WTC11 (cell line): ENCODE measurements at regions not wholly inside any gene's neighbourhood (a gene's known extent, or its start where the extent isn't known, plus 50 kb on each side); places are given as distances from the start of the nearest gene placed in this dataset.

ENCODE experiments used
- ATAC-seq: fragments of 200-7000 bp; cut with Tn5 transposase; 2 replicates; pipeline ENCODE4 v1.10.0; 2021; ENCODE audit warnings: mild to moderate bottlenecking, moderate library complexity
- CTCF ChIA-PET: fragments of 300-600 bp; sonication (Branson Sonifier 250); formaldehyde crosslinking; loops from one replicate; lab custom pipeline; 2021; ENCODE audit warnings: antibody characterized with exemption; lab: Charles Lee
- POLR2A ChIA-PET: fragments of 350-600 bp; sonication (Branson Sonifier 250); formaldehyde crosslinking; loops from one replicate; lab custom pipeline; 2021; ENCODE audit warnings: antibody characterized with exemption; lab: Charles Lee
- DNase-seq: peaks from one replicate; pipeline ENCODE4 v3.0.0; 2021; ENCODE audit warnings: low spot score
- H3K27ac Mint-ChIP-seq: 2 replicates; pipeline ENCODE4 v1.8.0; 2021; ENCODE audit warnings: mixed read lengths
- H3K27me3 Mint-ChIP-seq: 2 replicates; pipeline ENCODE4 v1.8.0; 2021; ENCODE audit warnings: low read depth, mild to moderate bottlenecking, moderate library complexity, mixed read lengths
- H3K36me3 Mint-ChIP-seq: 2 replicates; pipeline ENCODE4 v1.8.0; 2021; ENCODE audit warnings: mixed read lengths
- H3K4me1 Mint-ChIP-seq: 2 replicates; pipeline ENCODE4 v1.8.0; 2022; ENCODE audit warnings: mixed read lengths
- H3K4me3 Mint-ChIP-seq: 2 replicates; pipeline ENCODE4 v1.8.0; 2021; ENCODE audit warnings: mild to moderate bottlenecking, moderate library complexity, mixed read lengths
- H3K9me3 Mint-ChIP-seq: 2 replicates; pipeline ENCODE4 v1.8.0; 2021; ENCODE audit warnings: mixed read lengths
- ATF1 ChIP-seq: sonication (generic); formaldehyde crosslinking; IDR thresholded peaks from 2 replicates; pipeline ENCODE4 v1.8.1; 2023; ENCODE audit warnings: mild to moderate bottlenecking, moderate library complexity, missing genetic modification reagents
- CREB1 ChIP-seq: sonication (generic); formaldehyde crosslinking; IDR thresholded peaks from 2 replicates; pipeline ENCODE4 v1.8.0; 2023; ENCODE audit warnings: mild to moderate bottlenecking, missing genetic modification reagents
- EMX1 ChIP-seq: fragments of 250-450 bp; sonication (Bioruptor Pico); IDR thresholded peaks from 2 replicates; pipeline ENCODE4 v1.8.0; 2021; ENCODE audit warnings: mild to moderate bottlenecking
- ETV6 ChIP-seq: sonication (generic); formaldehyde crosslinking; IDR thresholded peaks from 2 replicates; pipeline ENCODE4 v1.8.1; 2022; ENCODE audit warnings: mild to moderate bottlenecking, missing genetic modification reagents
- FOXP1 ChIP-seq: sonication (generic); formaldehyde crosslinking; IDR thresholded peaks from 2 replicates; pipeline ENCODE4 v1.8.0; 2022; ENCODE audit warnings: missing genetic modification reagents, mild to moderate bottlenecking, moderate library complexity, borderline replicate concordance
- GABPB1 ChIP-seq: sonication (generic); formaldehyde crosslinking; IDR thresholded peaks from 2 replicates; pipeline ENCODE4 v1.8.1; 2023; ENCODE audit warnings: mild to moderate bottlenecking, missing genetic modification reagents
- HMGA2 ChIP-seq: fragments of 250-450 bp; sonication (Bioruptor Pico); IDR thresholded peaks from 2 replicates; pipeline ENCODE4 v1.4.0; 2021; ENCODE audit warnings: mild to moderate bottlenecking, moderate library complexity
- JUN ChIP-seq: sonication (generic); formaldehyde crosslinking; IDR thresholded peaks from 2 replicates; pipeline ENCODE4 v1.8.0; 2023; ENCODE audit warnings: mild to moderate bottlenecking, missing genetic modification reagents
- NFYB ChIP-seq: sonication (generic); formaldehyde crosslinking; conservative IDR thresholded peaks from 2 replicates; pipeline ENCODE4 v1.8.0; 2022; ENCODE audit warnings: low read depth, missing genetic modification reagents
- PRRX2 ChIP-seq: fragments of 250-450 bp; sonication (Bioruptor Pico); IDR thresholded peaks from 2 replicates; pipeline ENCODE4 v1.8.0; 2021; ENCODE audit warnings: mild to moderate bottlenecking
- SMAD3 ChIP-seq: sonication (generic); formaldehyde crosslinking; IDR thresholded peaks from 2 replicates; pipeline ENCODE4 v1.8.0; 2022; ENCODE audit warnings: missing genetic modification reagents, mild to moderate bottlenecking, borderline replicate concordance
- TP53 ChIP-seq: sonication (generic); formaldehyde crosslinking; IDR thresholded peaks from 2 replicates; pipeline ENCODE4 v1.8.1; 2023; ENCODE audit warnings: mild to moderate bottlenecking, missing genetic modification reagents
- ZNF263 ChIP-seq: sonication (generic); formaldehyde crosslinking; IDR thresholded peaks from 2 replicates; pipeline ENCODE4 v1.8.1; 2022; ENCODE audit warnings: low read depth, mild to moderate bottlenecking, moderate library complexity, missing genetic modification reagents
- ZNF396 ChIP-seq: fragments of 250-450 bp; sonication (Bioruptor Pico); IDR thresholded peaks from 2 replicates; pipeline ENCODE4 v1.8.0; 2021; ENCODE audit warnings: mild to moderate bottlenecking, moderate library complexity, borderline replicate concordance
- TF ChIP-seq, protein P1 (sequence below): sonication (generic); formaldehyde crosslinking; IDR thresholded peaks from 2 replicates; pipeline ENCODE4 v1.8.0; 2022; ENCODE audit warnings: mild to moderate bottlenecking, missing genetic modification reagents
- TF ChIP-seq, protein P2 (sequence below): sonication (generic); formaldehyde crosslinking; IDR thresholded peaks from 2 replicates; pipeline ENCODE4 v1.8.0; 2022; ENCODE audit warnings: mild to moderate bottlenecking, missing genetic modification reagents
- TF ChIP-seq, protein P3 (sequence below): sonication (generic); formaldehyde crosslinking; IDR thresholded peaks from 2 replicates; pipeline ENCODE4 v1.8.1; 2022; ENCODE audit warnings: mild to moderate bottlenecking, missing genetic modification reagents, moderate library complexity, borderline replicate concordance
- TF ChIP-seq, protein P4 (sequence below): sonication (generic); formaldehyde crosslinking; IDR thresholded peaks from 2 replicates; pipeline ENCODE4 v1.8.1; 2023; ENCODE audit warnings: mild to moderate bottlenecking, missing genetic modification reagents
- TF ChIP-seq, protein P5 (sequence below): sonication (generic); formaldehyde crosslinking; IDR thresholded peaks from 2 replicates; pipeline ENCODE4 v1.8.1; 2022; ENCODE audit warnings: low read depth, mild to moderate bottlenecking, moderate library complexity, missing genetic modification reagents, borderline replicate concordance
- TF ChIP-seq, protein P6 (sequence below): sonication (generic); formaldehyde crosslinking; IDR thresholded peaks from 2 replicates; pipeline ENCODE4 v1.8.1; 2023; ENCODE audit warnings: mild to moderate bottlenecking, missing genetic modification reagents, borderline replicate concordance
- TF ChIP-seq, protein P7 (sequence below): sonication (generic); formaldehyde crosslinking; IDR thresholded peaks from 2 replicates; pipeline ENCODE4 v1.8.1; 2023; ENCODE audit warnings: mild to moderate bottlenecking, missing genetic modification reagents, moderate library complexity

DNA sequence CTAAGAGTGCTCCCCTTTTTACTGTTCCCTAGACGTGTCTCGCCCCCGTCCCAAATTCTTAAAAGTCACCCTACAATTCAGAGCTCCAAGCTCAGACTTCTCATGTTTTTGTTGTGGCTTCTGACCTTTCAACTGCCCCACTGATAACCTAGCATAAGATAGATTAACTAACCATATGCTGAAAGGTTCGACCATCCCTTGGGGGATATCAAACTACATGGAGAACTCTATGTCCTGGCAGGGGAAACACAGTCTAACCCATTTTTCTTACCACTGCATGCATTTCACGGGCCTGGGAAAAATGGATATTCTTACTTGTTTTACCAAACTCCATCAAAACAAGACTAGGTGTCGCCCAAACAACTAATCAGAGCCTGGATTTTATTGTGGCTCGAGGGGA lies 236.4 kb upstream of the MID1 start (continued):
- TF ChIP-seq, protein P1, sequence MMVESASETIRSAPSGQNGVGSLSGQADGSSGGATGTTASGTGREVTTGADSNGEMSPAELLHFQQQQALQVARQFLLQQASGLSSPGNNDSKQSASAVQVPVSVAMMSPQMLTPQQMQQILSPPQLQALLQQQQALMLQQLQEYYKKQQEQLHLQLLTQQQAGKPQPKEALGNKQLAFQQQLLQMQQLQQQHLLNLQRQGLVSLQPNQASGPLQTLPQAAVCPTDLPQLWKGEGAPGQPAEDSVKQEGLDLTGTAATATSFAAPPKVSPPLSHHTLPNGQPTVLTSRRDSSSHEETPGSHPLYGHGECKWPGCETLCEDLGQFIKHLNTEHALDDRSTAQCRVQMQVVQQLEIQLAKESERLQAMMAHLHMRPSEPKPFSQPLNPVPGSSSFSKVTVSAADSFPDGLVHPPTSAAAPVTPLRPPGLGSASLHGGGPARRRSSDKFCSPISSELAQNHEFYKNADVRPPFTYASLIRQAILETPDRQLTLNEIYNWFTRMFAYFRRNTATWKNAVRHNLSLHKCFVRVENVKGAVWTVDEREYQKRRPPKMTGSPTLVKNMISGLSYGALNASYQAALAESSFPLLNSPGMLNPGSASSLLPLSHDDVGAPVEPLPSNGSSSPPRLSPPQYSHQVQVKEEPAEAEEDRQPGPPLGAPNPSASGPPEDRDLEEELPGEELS (CRISPR knock-in tag): no peak
- TF ChIP-seq SMAD3: no peak
- no peak for TF ChIP-seq ATF1 (CRISPR knock-in tag)
- TF ChIP-seq, protein P2, sequence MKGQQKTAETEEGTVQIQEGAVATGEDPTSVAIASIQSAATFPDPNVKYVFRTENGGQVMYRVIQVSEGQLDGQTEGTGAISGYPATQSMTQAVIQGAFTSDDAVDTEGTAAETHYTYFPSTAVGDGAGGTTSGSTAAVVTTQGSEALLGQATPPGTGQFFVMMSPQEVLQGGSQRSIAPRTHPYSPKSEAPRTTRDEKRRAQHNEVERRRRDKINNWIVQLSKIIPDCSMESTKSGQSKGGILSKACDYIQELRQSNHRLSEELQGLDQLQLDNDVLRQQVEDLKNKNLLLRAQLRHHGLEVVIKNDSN (CRISPR knock-in tag): no peak
- TF ChIP-seq, protein P3, sequence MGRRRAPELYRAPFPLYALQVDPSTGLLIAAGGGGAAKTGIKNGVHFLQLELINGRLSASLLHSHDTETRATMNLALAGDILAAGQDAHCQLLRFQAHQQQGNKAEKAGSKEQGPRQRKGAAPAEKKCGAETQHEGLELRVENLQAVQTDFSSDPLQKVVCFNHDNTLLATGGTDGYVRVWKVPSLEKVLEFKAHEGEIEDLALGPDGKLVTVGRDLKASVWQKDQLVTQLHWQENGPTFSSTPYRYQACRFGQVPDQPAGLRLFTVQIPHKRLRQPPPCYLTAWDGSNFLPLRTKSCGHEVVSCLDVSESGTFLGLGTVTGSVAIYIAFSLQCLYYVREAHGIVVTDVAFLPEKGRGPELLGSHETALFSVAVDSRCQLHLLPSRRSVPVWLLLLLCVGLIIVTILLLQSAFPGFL (CRISPR knock-in tag): no peak
- TF ChIP-seq, protein P4, sequence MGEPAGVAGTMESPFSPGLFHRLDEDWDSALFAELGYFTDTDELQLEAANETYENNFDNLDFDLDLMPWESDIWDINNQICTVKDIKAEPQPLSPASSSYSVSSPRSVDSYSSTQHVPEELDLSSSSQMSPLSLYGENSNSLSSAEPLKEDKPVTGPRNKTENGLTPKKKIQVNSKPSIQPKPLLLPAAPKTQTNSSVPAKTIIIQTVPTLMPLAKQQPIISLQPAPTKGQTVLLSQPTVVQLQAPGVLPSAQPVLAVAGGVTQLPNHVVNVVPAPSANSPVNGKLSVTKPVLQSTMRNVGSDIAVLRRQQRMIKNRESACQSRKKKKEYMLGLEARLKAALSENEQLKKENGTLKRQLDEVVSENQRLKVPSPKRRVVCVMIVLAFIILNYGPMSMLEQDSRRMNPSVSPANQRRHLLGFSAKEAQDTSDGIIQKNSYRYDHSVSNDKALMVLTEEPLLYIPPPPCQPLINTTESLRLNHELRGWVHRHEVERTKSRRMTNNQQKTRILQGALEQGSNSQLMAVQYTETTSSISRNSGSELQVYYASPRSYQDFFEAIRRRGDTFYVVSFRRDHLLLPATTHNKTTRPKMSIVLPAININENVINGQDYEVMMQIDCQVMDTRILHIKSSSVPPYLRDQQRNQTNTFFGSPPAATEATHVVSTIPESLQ: no peak
- TF ChIP-seq, protein P5, sequence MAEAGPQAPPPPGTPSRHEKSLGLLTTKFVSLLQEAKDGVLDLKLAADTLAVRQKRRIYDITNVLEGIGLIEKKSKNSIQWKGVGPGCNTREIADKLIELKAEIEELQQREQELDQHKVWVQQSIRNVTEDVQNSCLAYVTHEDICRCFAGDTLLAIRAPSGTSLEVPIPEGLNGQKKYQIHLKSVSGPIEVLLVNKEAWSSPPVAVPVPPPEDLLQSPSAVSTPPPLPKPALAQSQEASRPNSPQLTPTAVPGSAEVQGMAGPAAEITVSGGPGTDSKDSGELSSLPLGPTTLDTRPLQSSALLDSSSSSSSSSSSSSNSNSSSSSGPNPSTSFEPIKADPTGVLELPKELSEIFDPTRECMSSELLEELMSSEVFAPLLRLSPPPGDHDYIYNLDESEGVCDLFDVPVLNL (CRISPR knock-in tag): no peak
- no peak for TF ChIP-seq ZNF263 (CRISPR knock-in tag)
- no peak for TF ChIP-seq FOXP1 (CRISPR knock-in tag)
- TF ChIP-seq ZNF396: no peak
- TF ChIP-seq ETV6 (CRISPR knock-in tag): no peak
- TF ChIP-seq, all 79 proteins: peak for 0

DNA sequence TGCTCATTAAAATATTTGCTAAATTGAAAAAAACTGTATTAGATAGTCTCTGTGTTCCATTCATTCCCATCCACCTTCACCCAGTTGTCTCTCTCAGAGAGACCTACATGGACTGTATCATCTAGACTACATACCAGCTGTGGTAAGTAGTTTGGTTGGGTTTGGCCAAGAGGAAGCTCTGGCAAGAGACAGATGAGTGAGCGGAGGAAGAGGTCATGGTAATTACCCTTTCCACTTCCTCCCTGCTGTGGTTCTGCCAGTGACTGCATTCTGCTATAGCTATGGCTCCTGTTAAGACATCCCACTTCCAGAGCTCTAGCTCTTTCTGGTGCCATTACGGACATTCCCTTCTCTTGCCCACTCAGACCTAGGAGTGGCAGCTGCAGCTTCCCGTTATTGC lies 239.0 kb upstream of the MID1 start:
- ChIA-PET POLR2A (no interaction called here), CTCF (no interaction called here)
- no peak for TF ChIP-seq FOXP1 (CRISPR knock-in tag)
- TF ChIP-seq HMGA2 (CRISPR knock-in tag): no peak
- no peak for TF ChIP-seq EMX1 (CRISPR knock-in tag)
- TF ChIP-seq ETV6 (CRISPR knock-in tag): no peak
- TF ChIP-seq, protein P4: no peak
- TF ChIP-seq, protein P6, sequence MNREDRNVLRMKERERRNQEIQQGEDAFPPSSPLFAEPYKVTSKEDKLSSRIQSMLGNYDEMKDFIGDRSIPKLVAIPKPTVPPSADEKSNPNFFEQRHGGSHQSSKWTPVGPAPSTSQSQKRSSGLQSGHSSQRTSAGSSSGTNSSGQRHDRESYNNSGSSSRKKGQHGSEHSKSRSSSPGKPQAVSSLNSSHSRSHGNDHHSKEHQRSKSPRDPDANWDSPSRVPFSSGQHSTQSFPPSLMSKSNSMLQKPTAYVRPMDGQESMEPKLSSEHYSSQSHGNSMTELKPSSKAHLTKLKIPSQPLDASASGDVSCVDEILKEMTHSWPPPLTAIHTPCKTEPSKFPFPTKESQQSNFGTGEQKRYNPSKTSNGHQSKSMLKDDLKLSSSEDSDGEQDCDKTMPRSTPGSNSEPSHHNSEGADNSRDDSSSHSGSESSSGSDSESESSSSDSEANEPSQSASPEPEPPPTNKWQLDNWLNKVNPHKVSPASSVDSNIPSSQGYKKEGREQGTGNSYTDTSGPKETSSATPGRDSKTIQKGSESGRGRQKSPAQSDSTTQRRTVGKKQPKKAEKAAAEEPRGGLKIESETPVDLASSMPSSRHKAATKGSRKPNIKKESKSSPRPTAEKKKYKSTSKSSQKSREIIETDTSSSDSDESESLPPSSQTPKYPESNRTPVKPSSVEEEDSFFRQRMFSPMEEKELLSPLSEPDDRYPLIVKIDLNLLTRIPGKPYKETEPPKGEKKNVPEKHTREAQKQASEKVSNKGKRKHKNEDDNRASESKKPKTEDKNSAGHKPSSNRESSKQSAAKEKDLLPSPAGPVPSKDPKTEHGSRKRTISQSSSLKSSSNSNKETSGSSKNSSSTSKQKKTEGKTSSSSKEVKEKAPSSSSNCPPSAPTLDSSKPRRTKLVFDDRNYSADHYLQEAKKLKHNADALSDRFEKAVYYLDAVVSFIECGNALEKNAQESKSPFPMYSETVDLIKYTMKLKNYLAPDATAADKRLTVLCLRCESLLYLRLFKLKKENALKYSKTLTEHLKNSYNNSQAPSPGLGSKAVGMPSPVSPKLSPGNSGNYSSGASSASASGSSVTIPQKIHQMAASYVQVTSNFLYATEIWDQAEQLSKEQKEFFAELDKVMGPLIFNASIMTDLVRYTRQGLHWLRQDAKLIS: no peak
- TF ChIP-seq PRRX2 (CRISPR knock-in tag): no peak
- no peak for TF ChIP-seq JUN (CRISPR knock-in tag)
- no peak for TF ChIP-seq NFYB (CRISPR knock-in tag)
- TF ChIP-seq CREB1: no peak
- TF ChIP-seq, protein P7, sequence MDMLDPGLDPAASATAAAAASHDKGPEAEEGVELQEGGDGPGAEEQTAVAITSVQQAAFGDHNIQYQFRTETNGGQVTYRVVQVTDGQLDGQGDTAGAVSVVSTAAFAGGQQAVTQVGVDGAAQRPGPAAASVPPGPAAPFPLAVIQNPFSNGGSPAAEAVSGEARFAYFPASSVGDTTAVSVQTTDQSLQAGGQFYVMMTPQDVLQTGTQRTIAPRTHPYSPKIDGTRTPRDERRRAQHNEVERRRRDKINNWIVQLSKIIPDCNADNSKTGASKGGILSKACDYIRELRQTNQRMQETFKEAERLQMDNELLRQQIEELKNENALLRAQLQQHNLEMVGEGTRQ (CRISPR knock-in tag): no peak
- no peak for TF ChIP-seq GABPB1 (CRISPR knock-in tag)
- TF ChIP-seq TP53 (CRISPR knock-in tag): no peak
- no peaks in the 10 kb centered on the region for H3K4me1 Mint-ChIP-seq
- ATAC-seq: no peak
- H3K27me3 Mint-ChIP-seq: no peaks in the 10 kb centered on the region
- H3K27ac Mint-ChIP-seq: no peak overlapping the region
- H3K9me3 Mint-ChIP-seq: 0 out of 2 replicates have a peak, but pooled peaks cover 3% of the 10 kb centered on the region
- no peak overlapping the region for H3K4me3 Mint-ChIP-seq
- no peaks in the 10 kb centered on the region; the same call in 1 of the 2 replicates for H3K36me3 Mint-ChIP-seq
- no peak for DNase-seq
